ENCODE measurements at regions not wholly inside any gene's neighbourhood (a gene's known extent, or its start where the extent isn't known, plus 50 kb on each side); places are given as distances from the start of the nearest gene placed in this dataset.

GRCh38 chr4:43402393-43402792, 509.9 kb downstream of the GRXCR1 start:
- Mint-ChIP-seq H3K27me3 (no peaks in the 10 kb centered on the region), H3K4me3 (no peak overlapping the region), H3K4me1 (no peaks in the 10 kb centered on the region), H3K9me3 (peaks cover 2 to 27% (median 6%) of the 10 kb centered on the region in 7 donors), H3K36me3 (no peaks in the 10 kb centered on the region), H3K27ac (no peak overlapping the region)
- Histone ChIP-seq H3K9me3 (ENCODE audit: control insufficient read depth in 2 of 2, low read length in 2 of 2) (peaks cover 0 to 16% of the 10 kb centered on the region in 2 experiments), H3K36me3 (ENCODE audit: control insufficient read depth, insufficient read depth, low read length) (no peaks in the 10 kb centered on the region), H3K4me1 (ENCODE audit: control insufficient read depth, insufficient read depth, low read length, poor library complexity, severe bottlenecking) (no peaks in the 10 kb centered on the region), H3K27ac (ENCODE audit: insufficient read depth, low read length, poor library complexity, severe bottlenecking) (no peak overlapping the region), H3K4me3 (ENCODE audit: low read depth, low read length) (no peak overlapping the region), H3K27me3 (ENCODE audit: control insufficient read depth, insufficient read depth, low read length) (no peaks in the 10 kb centered on the region)
- no peak for ATAC-seq (ENCODE audit: low read depth in 2 of 2)
- DNase-seq = no peak

- no peaks in the 10 kb centered on the region for H3K4me1 Mint-ChIP-seq
- H3K27me3 Mint-ChIP-seq = no peaks in the 10 kb centered on the region
- H3K4me3 Mint-ChIP-seq = no peak overlapping the region
- no peak overlapping the region for H3K27ac Mint-ChIP-seq
- Histone ChIP-seq H3K27me3 (ENCODE audit: control insufficient read depth, insufficient read depth, low read length) (no peaks in the 10 kb centered on the region), H3K4me3 (ENCODE audit: low read depth, low read length) (no peak overlapping the region), H3K27ac (ENCODE audit: insufficient read depth, low read length, poor library complexity, severe bottlenecking) (no peak overlapping the region), H3K9me3 (ENCODE audit: control insufficient read depth in 2 of 2, low read length in 2 of 2) (peaks cover 2 to 10% of the 10 kb centered on the region in 2 experiments), H3K4me1 (ENCODE audit: control insufficient read depth, insufficient read depth, low read length, poor library complexity, severe bottlenecking) (no peaks in the 10 kb centered on the region), H3K36me3 (ENCODE audit: control insufficient read depth, insufficient read depth, low read length) (no peaks in the 10 kb centered on the region)
- DNase-seq (no peak), ATAC-seq (ENCODE audit: low read depth in 2 of 2) (no peak)
- H3K9me3 Mint-ChIP-seq = peaks cover 0 to 22% (median 5%) of the 10 kb centered on the region in 7 donors
- H3K36me3 Mint-ChIP-seq = no peaks in the 10 kb centered on the region
Observed at GRCh38 chr4:43410636-43411035, 518.1 kb downstream of the GRXCR1 start.

- H3K27ac ChIP-seq (ENCODE audit: insufficient read depth, low read length, poor library complexity, severe bottlenecking) = no peak overlapping the region
- DNase-seq = no peak
- Mint-ChIP-seq H3K4me1 (no peaks in the 10 kb centered on the region), H3K9me3 (peaks cover 0 to 28% (median 3%) of the 10 kb centered on the region in 7 donors), H3K27me3 (no peaks in the 10 kb centered on the region), H3K27ac (no peak overlapping the region), H3K4me3 (no peak overlapping the region), H3K36me3 (no peaks in the 10 kb centered on the region)
- no peaks in the 10 kb centered on the region for H3K4me1 ChIP-seq (ENCODE audit: control insufficient read depth, insufficient read depth, low read length, poor library complexity, severe bottlenecking)
- H3K9me3 ChIP-seq (ENCODE audit: control insufficient read depth in 2 of 2, low read length in 2 of 2) = peaks cover 2 to 6% of the 10 kb centered on the region in 2 experiments
- no peak overlapping the region for H3K4me3 ChIP-seq (ENCODE audit: low read depth, low read length)
- no peak for ATAC-seq (ENCODE audit: low read depth in 2 of 2)
- no peaks in the 10 kb centered on the region for H3K27me3 ChIP-seq (ENCODE audit: control insufficient read depth, insufficient read depth, low read length)
- no peaks in the 10 kb centered on the region for H3K36me3 ChIP-seq (ENCODE audit: control insufficient read depth, insufficient read depth, low read length)
Observed at GRCh38 chr4:43411226-43411625, 518.7 kb downstream of the GRXCR1 start.

GRCh38 chr4:43423276-43423675, 530.8 kb downstream of the GRXCR1 start:
- no peak for ATAC-seq (ENCODE audit: low read depth in 2 of 2)
- Histone ChIP-seq H3K9me3 (ENCODE audit: control insufficient read depth in 2 of 2, low read length in 2 of 2) (peaks cover 0 to 3% of the 10 kb centered on the region in 2 experiments), H3K36me3 (ENCODE audit: control insufficient read depth, insufficient read depth, low read length) (no peaks in the 10 kb centered on the region), H3K27ac (ENCODE audit: insufficient read depth, low read length, poor library complexity, severe bottlenecking) (no peak overlapping the region), H3K27me3 (ENCODE audit: control insufficient read depth, insufficient read depth, low read length) (no peaks in the 10 kb centered on the region), H3K4me1 (ENCODE audit: control insufficient read depth, insufficient read depth, low read length, poor library complexity, severe bottlenecking) (no peaks in the 10 kb centered on the region), H3K4me3 (ENCODE audit: low read depth, low read length) (no peak overlapping the region)
- H3K27ac Mint-ChIP-seq = no peak overlapping the region
- H3K27me3 Mint-ChIP-seq = no peaks in the 10 kb centered on the region
- no peaks in the 10 kb centered on the region for H3K4me1 Mint-ChIP-seq
- H3K36me3 Mint-ChIP-seq = no peaks in the 10 kb centered on the region
- H3K4me3 Mint-ChIP-seq = no peak overlapping the region
- DNase-seq = no peak
- peaks cover 0 to 20% (median 4%) of the 10 kb centered on the region in 7 donors for H3K9me3 Mint-ChIP-seq

GRCh38 chr4:43425206-43425605, 532.7 kb downstream of the GRXCR1 start:
- Histone ChIP-seq H3K27ac (ENCODE audit: insufficient read depth, low read length, poor library complexity, severe bottlenecking) (no peak overlapping the region), H3K4me1 (ENCODE audit: control insufficient read depth, insufficient read depth, low read length, poor library complexity, severe bottlenecking) (no peaks in the 10 kb centered on the region), H3K4me3 (ENCODE audit: low read depth, low read length) (no peak overlapping the region), H3K9me3 (ENCODE audit: control insufficient read depth in 2 of 2, low read length in 2 of 2) (no peaks in the 10 kb centered on the region), H3K27me3 (ENCODE audit: control insufficient read depth, insufficient read depth, low read length) (no peaks in the 10 kb centered on the region), H3K36me3 (ENCODE audit: control insufficient read depth, insufficient read depth, low read length) (no peaks in the 10 kb centered on the region)
- Mint-ChIP-seq H3K27ac (no peak overlapping the region), H3K9me3 (peaks cover 0 to 19% (median 0%) of the 10 kb centered on the region in 7 donors), H3K36me3 (no peaks in the 10 kb centered on the region), H3K4me3 (no peak overlapping the region), H3K4me1 (no peaks in the 10 kb centered on the region), H3K27me3 (no peaks in the 10 kb centered on the region)
- DNase-seq = no peak
- ATAC-seq (ENCODE audit: low read depth in 2 of 2) = no peak

GRCh38 chr4:43435291-43435690, 542.8 kb downstream of the GRXCR1 start:
- Mint-ChIP-seq H3K4me1 (no peaks in the 10 kb centered on the region), H3K36me3 (no peaks in the 10 kb centered on the region), H3K27me3 (no peaks in the 10 kb centered on the region), H3K4me3 (no peak overlapping the region), H3K27ac (no peak overlapping the region), H3K9me3 (peaks cover 0 to 26% (median 5%) of the 10 kb centered on the region in 7 donors)
- H3K36me3 ChIP-seq (ENCODE audit: control insufficient read depth, insufficient read depth, low read length) = no peaks in the 10 kb centered on the region
- H3K4me1 ChIP-seq (ENCODE audit: control insufficient read depth, insufficient read depth, low read length, poor library complexity, severe bottlenecking) = no peaks in the 10 kb centered on the region
- ATAC-seq (ENCODE audit: low read depth in 2 of 2) (no peak), DNase-seq (no peak)
- no peaks in the 10 kb centered on the region for H3K27me3 ChIP-seq (ENCODE audit: control insufficient read depth, insufficient read depth, low read length)
- peaks cover 0 to 3% of the 10 kb centered on the region in 2 experiments for H3K9me3 ChIP-seq (ENCODE audit: control insufficient read depth in 2 of 2, low read length in 2 of 2)
- no peak overlapping the region for H3K4me3 ChIP-seq (ENCODE audit: low read depth, low read length)
- no peak overlapping the region for H3K27ac ChIP-seq (ENCODE audit: insufficient read depth, low read length, poor library complexity, severe bottlenecking)

- Histone ChIP-seq H3K9me3 (ENCODE audit: control insufficient read depth in 2 of 2, low read length in 2 of 2) (peaks cover 0 to 2% of the 10 kb centered on the region in 2 experiments), H3K4me3 (ENCODE audit: low read depth, low read length) (no peak overlapping the region), H3K4me1 (ENCODE audit: control insufficient read depth, insufficient read depth, low read length, poor library complexity, severe bottlenecking) (no peaks in the 10 kb centered on the region), H3K27me3 (ENCODE audit: control insufficient read depth, insufficient read depth, low read length) (no peaks in the 10 kb centered on the region), H3K36me3 (ENCODE audit: control insufficient read depth, insufficient read depth, low read length) (no peaks in the 10 kb centered on the region), H3K27ac (ENCODE audit: insufficient read depth, low read length, poor library complexity, severe bottlenecking) (no peak overlapping the region)
- Mint-ChIP-seq H3K4me1 (no peaks in the 10 kb centered on the region), H3K9me3 (peaks cover 0 to 4% (median 0%) of the 10 kb centered on the region in 7 donors), H3K27me3 (no peaks in the 10 kb centered on the region), H3K27ac (peak overlapping the region in 1 of 3 donors; percentile 15), H3K36me3 (no peaks in the 10 kb centered on the region), H3K4me3 (no peak overlapping the region)
- no peak for ATAC-seq (ENCODE audit: low read depth in 2 of 2)
- DNase-seq = peak in 1 of 3 donors; percentile 21
Observed at GRCh38 chr4:43452948-43453347, 560.4 kb downstream of the GRXCR1 start.

- Mint-ChIP-seq H3K9me3 (peaks cover 0 to 2% (median 0%) of the 10 kb centered on the region in 7 donors), H3K27me3 (no peaks in the 10 kb centered on the region), H3K4me3 (no peak overlapping the region), H3K36me3 (no peaks in the 10 kb centered on the region), H3K4me1 (no peaks in the 10 kb centered on the region), H3K27ac (no peak overlapping the region)
- Histone ChIP-seq H3K27me3 (ENCODE audit: control insufficient read depth, insufficient read depth, low read length) (no peaks in the 10 kb centered on the region), H3K9me3 (ENCODE audit: control insufficient read depth in 2 of 2, low read length in 2 of 2) (peaks cover 0 to 2% of the 10 kb centered on the region in 2 experiments), H3K27ac (ENCODE audit: insufficient read depth, low read length, poor library complexity, severe bottlenecking) (no peak overlapping the region), H3K4me3 (ENCODE audit: low read depth, low read length) (no peak overlapping the region), H3K4me1 (ENCODE audit: control insufficient read depth, insufficient read depth, low read length, poor library complexity, severe bottlenecking) (no peaks in the 10 kb centered on the region), H3K36me3 (ENCODE audit: control insufficient read depth, insufficient read depth, low read length) (no peaks in the 10 kb centered on the region)
- DNase-seq (no peak), ATAC-seq (ENCODE audit: low read depth in 2 of 2) (no peak)
Observed at GRCh38 chr4:43456383-43456782, 563.9 kb downstream of the GRXCR1 start.
